Esophagus squamous epithelium (tissue), 4 donors: ENCODE measurements at regions not wholly inside any gene's neighbourhood (a gene's known extent, or its start where the extent isn't known, plus 50 kb on each side); places are given as distances from the start of the nearest gene placed in this dataset.

Experiments
- CTCF ChIP-seq, 6 experiments: fragments of 450-650 bp in 4 of 6; fragments of 200-600 bp in 2 of 6; sonication (generic) in 2 of 6; IDR thresholded peaks; one replicate each; pipeline ENCODE4 v1.5.1; 2016 to 2019; ENCODE audit warnings: antibody characterized with exemption in 6 of 6, mild to moderate bottlenecking in 4 of 6, moderate library complexity in 4 of 6
- POLR2A ChIP-seq, 4 donors: fragments of 450-650 bp; IDR thresholded peaks; one replicate each; pipeline ENCODE4 v1.6.1; 2017; ENCODE audit warnings: antibody characterized with exemption in 4 of 4, mild to moderate bottlenecking in 4 of 4, moderate library complexity in 3 of 4

- TF ChIP-seq CTCF (IDR thresholded peaks at IDR 0.05) (no peak), POLR2A (IDR thresholded peaks at IDR 0.05) (no peak)
Measured at GRCh38 chr10:124340033-124340760, 78.5 kb downstream of the OAT start.
